Spleen (tissue), 7 donors: ENCODE measurements at regions not wholly inside any gene's neighbourhood (a gene's known extent, or its start where the extent isn't known, plus 50 kb on each side); places are given as distances from the start of the nearest gene placed in this dataset.

Source experiments
- CTCF ChIP-seq, 11 experiments: fragments of 200-600 bp in 7 of 11; fragments of 450-650 bp in 4 of 11; sonication (generic) in 4 of 11; IDR thresholded peaks in 8 of 11; conservative IDR thresholded peaks in 3 of 11; 1 replicate in 7 of 11; 2 replicates in 4 of 11; pipeline versions ENCODE4 v1.4.0 to v1.8.0; 2016 to 2021; ENCODE audit warnings: antibody characterized with exemption in 11 of 11, inconsistent platforms in 4 of 11, mild to moderate bottlenecking in 1 of 11
- POLR2AphosphoS5 ChIP-seq, 3 donors: sonication (generic); formaldehyde crosslinking; IDR thresholded peaks; one replicate each; pipeline ENCODE4 v1.5.1; 2017; ENCODE audit warnings: antibody characterized with exemption in 3 of 3
- donor health status: DM: no; HTN: no; CAD: no; lungs with moderate emphysema.
- donor health status: DM: no; HTN: no; CAD: no.
- donor health status: DM: no; HTN: no; CAD: no.

DNA sequence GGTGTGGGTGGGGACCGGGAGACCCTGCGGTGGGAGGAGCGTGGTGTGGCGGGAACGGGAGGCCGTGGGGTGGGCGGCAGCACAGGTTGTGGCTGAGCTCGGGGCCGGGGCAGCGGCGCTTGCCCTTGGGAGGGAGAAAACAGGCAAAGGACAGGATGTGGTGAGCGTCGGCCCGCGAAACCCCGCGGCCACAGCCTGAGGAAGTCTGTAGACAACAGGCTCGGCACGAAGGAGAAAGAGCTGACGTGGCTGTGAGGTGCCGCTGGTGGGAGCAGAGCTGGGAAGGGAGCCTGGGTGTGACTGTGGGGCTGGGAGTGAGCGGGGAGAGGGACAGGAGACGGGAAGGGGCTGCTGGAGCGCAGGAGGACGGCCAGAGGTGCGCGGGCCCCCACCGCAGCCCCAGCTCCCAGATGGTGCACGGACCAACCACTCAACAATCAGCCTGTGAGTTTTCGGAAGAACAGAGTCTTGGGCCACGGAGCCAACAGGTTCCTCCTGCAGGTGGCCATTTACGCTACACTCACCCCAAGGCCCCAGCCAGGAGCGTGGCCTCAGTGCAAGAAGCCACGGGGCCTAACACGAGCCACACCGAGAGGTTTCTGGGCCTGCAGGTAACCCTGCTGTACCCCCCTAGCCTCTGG lies 202.8 kb downstream of the DLL1 start:
- TF ChIP-seq CTCF (IDR thresholded peaks at IDR 0.05 in 8 of 11, conservative IDR thresholded peaks at IDR 0.05 in 3 of 11): no peak
- peak; percentile 71 to 80 (median 74) for TF ChIP-seq POLR2AphosphoS5 (IDR thresholded peaks at IDR 0.05)
